ENCODE measurements at regions not wholly inside any gene's neighbourhood (a gene's known extent, or its start where the extent isn't known, plus 50 kb on each side); places are given as distances from the start of the nearest gene placed in this dataset.

DNA sequence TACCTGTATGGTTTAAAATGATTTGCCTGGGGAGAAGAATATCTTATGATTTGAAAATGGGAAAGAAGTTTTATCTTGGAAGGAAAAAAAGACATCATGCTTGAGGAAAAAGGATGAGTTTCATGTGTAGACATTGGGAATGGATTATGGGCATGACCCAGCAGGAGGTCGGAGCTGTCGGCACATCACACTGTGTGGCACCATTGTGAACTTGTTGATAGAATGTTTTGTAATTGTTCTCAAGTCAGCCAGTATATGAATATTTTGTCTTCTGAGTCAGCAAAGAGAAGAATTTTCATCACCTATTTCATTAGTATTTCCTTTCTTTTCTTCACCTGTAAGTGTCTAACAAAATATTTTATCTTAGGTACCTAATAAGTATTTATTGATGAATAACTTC lies 60.0 kb upstream of the HMGA2 start:
- no peak for DNase-seq (ENCODE audit: low read depth in 2 of 2)

DNA sequence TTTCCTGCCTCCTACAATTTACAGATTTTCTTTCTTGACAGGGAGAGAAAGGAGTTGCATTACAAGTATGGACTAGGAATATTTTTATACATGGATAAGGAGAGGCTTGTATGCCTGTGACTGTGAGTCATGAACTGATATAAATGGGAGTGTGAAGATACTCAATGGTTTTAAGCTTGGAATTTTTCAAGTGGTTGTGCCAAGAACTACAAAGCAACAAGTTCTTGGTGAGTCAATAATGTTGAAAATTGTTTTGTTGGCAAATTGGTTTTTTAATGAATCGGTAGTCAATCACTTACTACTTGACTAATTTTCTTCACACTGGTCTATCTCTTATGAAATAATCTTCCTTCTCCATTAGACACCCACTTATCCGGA lies 58.9 kb upstream of the HMGA2 start:
- DNase-seq (ENCODE audit: low read depth in 2 of 2): no peak

DNA sequence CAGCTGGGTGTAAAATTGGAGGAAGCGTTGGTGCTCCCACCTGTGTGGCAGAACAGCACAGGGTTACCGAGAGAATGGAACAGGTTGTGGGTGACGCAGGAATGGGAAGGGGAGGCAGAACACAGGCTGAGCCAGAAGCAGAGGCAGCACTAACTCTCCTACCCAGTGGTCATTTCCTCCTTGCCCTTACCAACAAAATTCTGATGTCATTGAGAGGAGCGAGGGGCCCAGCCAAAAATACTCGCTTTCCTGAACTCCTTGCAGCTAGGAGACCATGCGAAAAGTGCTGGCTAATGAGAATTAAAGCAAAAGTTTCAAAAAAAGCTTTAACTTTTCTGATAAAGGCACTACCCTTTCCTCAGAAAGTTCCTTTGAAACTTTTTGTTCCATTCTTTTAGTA lies 54.4 kb upstream of the HMGA2 start:
- no peak for DNase-seq (ENCODE audit: low read depth in 2 of 2)
